ENCODE measurements at regions not wholly inside any gene's neighbourhood (a gene's known extent, or its start where the extent isn't known, plus 50 kb on each side); places are given as distances from the start of the nearest gene placed in this dataset.

- TF ChIP-seq CTCF (conservative IDR thresholded peaks at IDR 0.05) (no peak), EZH2 (IDR thresholded peaks at IDR 0.05; ENCODE audit: low read depth) (no peak)
- ChIA-PET CTCF (no interaction called here), POLR2A (ENCODE audit: unreplicated experiment) (no interaction called here)
Measured at GRCh38 chr10:71141528-71141927, 70.8 kb upstream of the UNC5B start.

GRCh38 chr10:71143170-71143569 lies 69.2 kb upstream of the UNC5B start:
- peaks cover 98% of the 10 kb centered on the region for H3K27me3 ChIP-seq (ENCODE audit: insufficient read depth, low read depth)
- no peak overlapping the region for H3K4me2 ChIP-seq
- H3K9me2 ChIP-seq (ENCODE audit: insufficient read depth) = no peaks in the 10 kb centered on the region
- CTCF ChIA-PET = no interaction called here
- intact Hi-C loops (cut with micrococcal nuclease; ENCODE audit: unreplicated experiment) = no loop called here
- H3K4me1 ChIP-seq (replicated peaks; ENCODE audit: insufficient read depth) = no peaks in the 10 kb centered on the region
- POLR2A ChIA-PET (ENCODE audit: unreplicated experiment) = no interaction called here
- no peaks in the 10 kb centered on the region for H3F3A ChIP-seq (ENCODE audit: insufficient read depth, low read depth)
- no peak overlapping the region for H3K27ac ChIP-seq
- no peak overlapping the region for H3K4me3 ChIP-seq
- no TSS peak for BruUV-seq (replicated peaks)
- no peaks in the 10 kb centered on the region for H4K20me1 ChIP-seq (ENCODE audit: insufficient read depth)
- DNase-seq = no peak
- H3K79me2 ChIP-seq (ENCODE audit: low read depth) = no peaks in the 10 kb centered on the region
- no peak for TF ChIP-seq EZH2 (IDR thresholded peaks at IDR 0.05; ENCODE audit: low read depth)
- no peak for TF ChIP-seq CTCF (conservative IDR thresholded peaks at IDR 0.05)
- H3K36me3 ChIP-seq (ENCODE audit: low read depth) = no peaks in the 10 kb centered on the region
- H3K9me3 ChIP-seq (ENCODE audit: insufficient read depth, low read depth) = no peaks in the 10 kb centered on the region
- H2AFZ ChIP-seq = no peak overlapping the region

More at GRCh38 chr10:71141528-71141927, 70.8 kb upstream of the UNC5B start:
- Histone ChIP-seq H3K4me2 (no peak overlapping the region), H3K79me2 (ENCODE audit: low read depth) (no peaks in the 10 kb centered on the region), H3K9me2 (ENCODE audit: insufficient read depth) (no peaks in the 10 kb centered on the region), H3K36me3 (ENCODE audit: low read depth) (no peaks in the 10 kb centered on the region), H3K9me3 (ENCODE audit: insufficient read depth, low read depth) (no peaks in the 10 kb centered on the region), H3K4me1 (replicated peaks; ENCODE audit: insufficient read depth) (no peaks in the 10 kb centered on the region), H2AFZ (no peak overlapping the region), H3K4me3 (no peak overlapping the region), H3K27me3 (ENCODE audit: insufficient read depth, low read depth) (peaks cover 85% of the 10 kb centered on the region), H4K20me1 (ENCODE audit: insufficient read depth) (no peaks in the 10 kb centered on the region), H3F3A (ENCODE audit: insufficient read depth, low read depth) (no peaks in the 10 kb centered on the region), H3K27ac (no peak overlapping the region)
- no peak for DNase-seq
- intact Hi-C loops (cut with micrococcal nuclease; ENCODE audit: unreplicated experiment) = no loop called here
- BruUV-seq (replicated peaks) = no TSS peak

GRCh38 chr10:71143610-71144009 lies 68.8 kb upstream of the UNC5B start:
- no TSS peak for BruUV-seq (replicated peaks)
- ChIA-PET POLR2A (ENCODE audit: unreplicated experiment) (no interaction called here), CTCF (no interaction called here)
- Histone ChIP-seq H3K4me3 (no peak overlapping the region), H3K9me2 (ENCODE audit: insufficient read depth) (no peaks in the 10 kb centered on the region), H3K4me1 (replicated peaks; ENCODE audit: insufficient read depth) (no peaks in the 10 kb centered on the region), H3K79me2 (ENCODE audit: low read depth) (no peaks in the 10 kb centered on the region), H3K4me2 (no peak overlapping the region), H3K9me3 (ENCODE audit: insufficient read depth, low read depth) (no peaks in the 10 kb centered on the region), H2AFZ (no peak overlapping the region), H3F3A (ENCODE audit: insufficient read depth, low read depth) (no peaks in the 10 kb centered on the region), H4K20me1 (ENCODE audit: insufficient read depth) (no peaks in the 10 kb centered on the region), H3K27me3 (ENCODE audit: insufficient read depth, low read depth) (peaks cover 98% of the 10 kb centered on the region), H3K36me3 (ENCODE audit: low read depth) (no peaks in the 10 kb centered on the region), H3K27ac (no peak overlapping the region)
- TF ChIP-seq CTCF (conservative IDR thresholded peaks at IDR 0.05) (no peak), EZH2 (IDR thresholded peaks at IDR 0.05; ENCODE audit: low read depth) (no peak)
- no peak for DNase-seq
- intact Hi-C loops (cut with micrococcal nuclease; ENCODE audit: unreplicated experiment) = no loop called here
